DMS53 (cell line): ENCODE measurements at regions not wholly inside any gene's neighbourhood (a gene's known extent, or its start where the extent isn't known, plus 50 kb on each side); places are given as distances from the start of the nearest gene placed in this dataset.
"Not testable (repeated sequence)": the region's sequence is repeated elsewhere in the genome, so short reads cannot be mapped to it uniquely, and the experiment has no call there.

Experiments used
- DNase-seq: peaks from one replicate; lab custom pipeline; 2025; lab: John Stamatoyannopoulos, UW

- peak; percentile 10 for DNase-seq
Measured at GRCh38 chr3:139134678-139135372, 90.1 kb upstream of the PRR23C start.

- no peak for DNase-seq
Measured at GRCh38 chr3:139135657-139136056, 91.0 kb upstream of the PRR23C start.

DNA sequence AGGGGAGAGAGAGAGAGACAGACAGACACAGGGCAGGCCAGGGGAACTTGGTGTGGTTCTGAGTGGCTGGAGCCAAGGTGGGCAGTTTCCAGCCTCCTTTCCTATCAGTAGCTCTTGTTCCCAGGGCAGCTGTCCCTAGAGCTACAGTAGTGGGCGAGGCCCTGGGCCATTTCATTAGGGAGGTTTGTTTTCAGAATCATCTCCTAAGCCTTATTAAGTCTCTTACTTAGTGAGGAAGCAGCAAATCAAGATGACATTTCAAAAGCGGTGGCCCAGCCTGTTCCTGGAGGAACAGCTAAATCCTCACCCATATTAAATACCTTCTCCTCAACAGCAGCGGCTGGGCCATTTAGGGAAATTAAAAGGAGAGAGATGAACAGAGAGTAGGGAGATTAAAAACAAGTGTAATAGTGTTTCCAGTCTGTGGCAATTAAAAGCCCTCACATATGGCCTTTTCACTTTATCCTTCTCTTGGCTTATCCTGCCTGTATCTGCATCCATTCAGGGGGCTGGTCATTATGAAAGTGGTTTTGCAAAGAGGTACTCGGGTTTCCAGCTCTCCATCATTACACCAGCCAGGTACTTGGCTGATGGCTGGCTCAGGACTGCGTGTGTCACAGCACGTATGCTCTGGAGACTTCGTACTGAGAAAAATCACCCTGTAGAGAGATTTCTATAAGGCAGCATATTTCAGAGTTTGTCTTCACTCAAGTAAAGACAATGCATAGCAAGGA, 91.9 kb upstream of the PRR23C start:
- DNase-seq, result no peak

- DNase-seq, result no peak
Measured at GRCh38 chr3:139140553-139140952, 95.9 kb upstream of the PRR23C start.

- DNase-seq, result not testable (repeated sequence)
Measured at GRCh38 chr3:139145980-139146379, 101.3 kb upstream of the PRR23C start.

- DNase-seq, result no peak
Measured at GRCh38 chr3:139151530-139151929, 106.8 kb upstream of the PRR23C start.

DNA sequence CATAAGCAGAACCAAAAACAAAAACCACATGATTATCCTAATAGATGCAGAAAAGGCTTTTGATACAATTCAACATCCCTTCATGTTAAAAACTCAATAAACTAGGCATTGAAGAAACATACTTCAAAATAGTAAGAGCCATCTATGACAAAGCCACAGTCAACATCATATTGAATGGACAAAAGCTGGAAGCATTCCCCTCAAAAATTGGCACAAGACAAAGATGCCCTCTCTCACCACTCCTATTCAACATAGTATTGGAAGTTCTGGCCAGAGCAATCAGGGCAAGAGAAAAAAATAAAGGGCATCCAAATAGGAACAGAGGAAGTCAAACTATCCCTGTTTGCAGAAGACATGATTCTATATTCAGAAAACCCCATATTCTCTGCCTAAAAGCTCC, 108.7 kb upstream of the PRR23C start:
- not testable (repeated sequence) for DNase-seq

DNA sequence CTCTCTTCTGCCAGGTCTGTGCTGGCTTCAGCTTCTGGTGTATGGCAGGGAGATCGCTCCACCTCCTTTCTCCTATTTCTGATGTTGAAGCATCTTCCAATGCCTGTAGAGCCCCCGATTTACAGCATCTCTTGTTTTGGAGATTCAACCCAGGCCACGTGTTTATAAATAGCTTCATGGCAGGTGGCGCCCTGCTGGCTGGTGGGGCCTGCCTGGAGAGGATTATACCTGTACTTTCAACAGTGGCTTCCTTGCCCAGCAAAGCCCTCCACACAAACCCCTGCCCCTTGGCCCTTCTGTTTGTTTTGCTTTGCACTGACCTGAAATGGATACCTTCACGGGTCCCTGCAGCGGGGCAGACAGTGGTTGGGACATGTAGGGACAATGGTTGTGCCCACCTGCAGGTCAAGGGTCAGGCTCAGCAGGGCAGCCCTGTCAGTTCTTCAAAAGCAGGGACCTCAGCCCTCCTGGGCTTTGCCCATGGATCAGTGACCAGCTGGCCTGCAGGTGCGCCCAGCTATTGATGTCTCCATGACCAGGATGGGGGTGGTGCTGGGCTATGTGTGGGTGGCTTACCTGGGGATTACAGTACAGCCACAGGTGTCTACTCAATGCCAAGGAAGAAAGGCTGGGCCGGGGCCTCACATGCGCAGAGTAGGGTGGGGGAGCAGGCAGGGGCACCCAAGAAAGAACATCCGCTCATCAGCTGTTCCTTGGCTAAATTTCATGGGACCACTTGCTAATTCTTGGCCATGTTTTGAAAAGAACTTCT, 112.7 kb upstream of the PRR23C start:
- DNase-seq, result no peak

GRCh38 chr3:139159356-139159755, 114.7 kb upstream of the PRR23C start:
- DNase-seq, result no peak

- DNase-seq, result no peak
Measured at GRCh38 chr3:139173372-139174108, 128.8 kb upstream of the PRR23C start.

- DNase-seq, result no peak
Measured at GRCh38 chr3:139180489-139180888, 135.8 kb upstream of the PRR23C start.

DNA sequence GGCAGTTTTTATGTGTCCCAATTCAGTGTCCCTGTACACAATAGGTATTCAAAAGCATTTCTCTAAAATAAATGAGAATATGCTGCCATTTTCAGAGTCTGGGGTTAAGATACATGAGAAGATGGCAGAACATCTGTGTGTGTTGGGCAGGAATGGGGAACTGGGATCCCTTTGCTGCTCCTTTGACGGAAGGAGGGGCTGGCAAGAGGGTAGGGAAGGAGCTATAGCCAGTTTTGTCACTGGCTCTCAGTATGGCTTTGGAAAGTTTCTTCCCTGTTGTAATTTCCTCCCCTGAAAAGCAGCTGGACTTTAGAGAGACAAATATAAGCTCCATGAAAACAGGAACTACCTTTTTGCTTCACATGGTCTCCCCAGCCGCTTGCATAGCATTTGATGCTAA, 137.5 kb upstream of the PRR23C start:
- DNase-seq, result no peak

- DNase-seq, result no peak
Measured at GRCh38 chr3:139182598-139182997, 137.9 kb upstream of the PRR23C start.

- no peak for DNase-seq
Measured at GRCh38 chr3:139185527-139185926, 140.8 kb upstream of the PRR23C start.

DNA sequence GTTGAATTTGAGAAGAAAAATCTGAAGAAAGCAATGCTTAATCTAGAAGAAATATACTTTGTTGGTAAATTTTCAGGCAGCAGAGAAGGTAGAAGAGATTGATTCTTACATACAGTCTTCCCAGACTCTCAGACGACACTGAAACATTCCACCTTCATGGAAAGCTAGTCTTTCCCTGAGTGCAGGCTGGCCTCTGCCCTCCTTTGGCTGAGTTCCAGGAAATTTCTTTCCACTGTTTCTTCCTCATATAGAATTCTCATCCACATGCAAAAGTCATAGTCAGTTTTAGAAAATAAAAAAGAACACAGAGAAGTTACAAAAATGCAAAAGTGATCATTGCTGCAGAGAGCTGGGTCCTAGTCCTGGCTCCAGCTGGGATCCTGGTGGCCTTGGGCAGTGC, 142.5 kb upstream of the PRR23C start:
- DNase-seq, result no peak

DNA sequence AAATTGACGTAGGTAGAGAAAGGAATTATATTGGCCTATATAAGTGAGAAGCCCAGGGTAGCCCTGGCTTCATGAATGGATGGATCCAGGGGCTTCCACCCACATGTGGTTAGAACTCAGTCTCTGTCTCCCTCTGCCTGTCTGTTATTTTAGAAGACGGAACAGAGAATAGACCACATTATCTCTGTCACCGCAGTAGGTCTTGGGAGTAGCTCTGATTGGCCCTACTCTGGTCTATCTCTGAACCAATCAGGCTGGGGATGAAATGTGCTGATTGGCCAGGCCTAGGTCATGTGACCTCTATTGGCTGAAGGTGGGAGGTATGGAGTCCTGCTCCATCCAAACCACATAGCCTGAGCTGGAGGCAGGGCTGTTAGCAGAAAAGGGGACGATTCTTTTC, 143.0 kb upstream of the PRR23C start:
- DNase-seq, result no peak

- DNase-seq, result no peak
Measured at GRCh38 chr3:139189943-139190342, 145.3 kb upstream of the PRR23C start.

DNA sequence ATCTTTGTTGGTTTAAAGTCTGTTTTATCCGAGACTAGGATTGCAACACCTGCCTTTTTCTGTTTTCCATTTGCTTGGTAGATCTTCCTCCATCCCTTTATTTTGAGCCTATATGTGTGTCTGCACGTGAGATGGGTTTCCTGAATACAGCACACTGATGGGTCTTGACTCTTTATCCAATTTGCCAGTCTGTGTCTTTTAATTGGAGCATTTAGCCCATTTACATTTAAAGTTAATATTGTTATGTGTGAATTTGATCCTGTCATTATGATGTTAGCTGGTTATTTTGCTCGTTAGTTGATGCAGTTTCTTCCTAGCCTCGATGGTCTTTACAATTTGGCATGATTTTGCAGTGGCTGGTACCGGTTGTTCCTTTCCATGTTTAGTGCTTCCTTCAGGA, 149.4 kb upstream of the MRPS22 start:
- DNase-seq, result not testable (repeated sequence)

DNA sequence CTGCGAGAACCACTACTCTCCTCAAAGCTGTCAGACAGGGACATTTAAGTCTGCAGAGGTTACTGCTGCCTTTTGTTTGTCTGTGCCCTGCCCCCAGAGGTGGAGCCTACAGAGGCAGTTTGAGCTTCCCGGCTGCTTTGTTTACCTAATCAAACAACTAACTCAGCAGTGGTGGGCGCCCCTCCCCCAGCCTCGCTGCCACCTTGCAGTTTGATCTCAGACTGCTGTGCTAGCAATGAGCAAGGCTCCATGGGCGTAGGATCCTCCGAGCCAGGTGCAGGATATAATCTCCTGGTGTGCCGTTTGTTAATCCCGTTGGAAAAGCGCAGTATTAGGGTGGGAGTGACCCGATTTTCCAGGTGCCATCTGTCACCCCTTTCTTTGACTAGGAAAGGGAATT, 147.7 kb upstream of the MRPS22 start:
- DNase-seq, result not testable (repeated sequence)

GRCh38 chr3:139197251-139197650, 146.6 kb upstream of the MRPS22 start:
- no peak for DNase-seq

DNA sequence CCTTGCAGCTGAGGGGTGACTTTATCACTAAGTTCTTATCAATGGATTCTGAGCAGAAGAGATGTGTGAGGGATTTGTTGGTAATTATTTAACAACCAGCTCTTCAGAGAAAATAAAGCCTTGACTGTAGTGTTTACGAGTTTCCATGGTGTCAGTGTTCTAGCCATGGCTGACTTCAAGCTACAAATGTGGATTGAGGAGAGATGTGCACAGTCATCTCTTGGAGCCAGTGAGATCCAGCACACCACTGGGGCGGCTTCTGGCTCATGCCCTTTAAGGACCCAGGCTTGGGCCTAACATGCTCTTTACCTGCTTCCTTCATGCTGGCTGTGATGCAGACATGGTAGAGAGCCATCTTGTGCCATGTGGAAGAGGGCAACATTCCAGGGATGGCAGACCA, 145.6 kb upstream of the MRPS22 start:
- no peak for DNase-seq

DNA sequence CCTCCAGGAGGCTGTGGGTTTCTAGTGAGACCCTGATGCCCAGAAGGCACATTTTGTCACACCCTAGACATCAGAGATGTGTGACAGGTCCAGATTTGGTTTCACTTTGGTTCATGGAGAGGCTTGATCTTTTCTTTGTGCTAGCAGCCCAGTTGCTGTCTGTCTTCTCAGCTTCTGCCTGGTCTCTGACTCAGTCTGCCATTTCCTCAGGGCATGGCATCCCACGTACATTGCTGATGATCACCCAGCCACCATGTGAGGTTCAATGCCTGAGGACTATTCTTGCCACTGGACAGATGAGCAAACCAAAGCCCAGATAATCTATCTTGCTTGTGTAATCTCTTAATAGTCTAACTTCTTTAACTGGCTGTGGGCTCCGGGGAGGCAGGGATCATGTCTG, 144.9 kb upstream of the MRPS22 start:
- DNase-seq, result no peak
